C4-2B (cell line): ENCODE measurements at regions not wholly inside any gene's neighbourhood (a gene's known extent, or its start where the extent isn't known, plus 50 kb on each side); places are given as distances from the start of the nearest gene placed in this dataset.

Source experiments
- CTCF ChIP-seq: fragments of 450-650 bp; conservative IDR thresholded peaks from 2 replicates; pipeline ENCODE4 v1.5.1; 2017; ENCODE audit warnings: mild to moderate bottlenecking
- ZFX ChIP-seq: fragments of 450-650 bp; IDR thresholded peaks from 2 replicates; pipeline ENCODE4 v1.6.1; 2017

GRCh38 chr3:178964551-178964950 is 107.1 kb downstream of the ZMAT3 start:
- TF ChIP-seq CTCF (no peak), ZFX (no peak)
